GM06990 (cell line): ENCODE measurements at regions not wholly inside any gene's neighbourhood (a gene's known extent, or its start where the extent isn't known, plus 50 kb on each side); places are given as distances from the start of the nearest gene placed in this dataset.

ENCODE experiments used
- DNase-seq: peaks from one replicate; pipeline ENCODE4 v3.0.0-alpha.2; 2011; ENCODE audit not compliant: insufficient read length; ENCODE audit errors: extremely low read depth
- H3K27me3 ChIP-seq: replicated peaks from 2 replicates; pipeline ENCODE4 v1.6.0; 2011; ENCODE audit warnings: low read length; ENCODE audit not compliant: control insufficient read depth, insufficient read depth
- H3K36me3 ChIP-seq: 2 replicates; pipeline ENCODE4 v1.5.1; 2011; ENCODE audit warnings: low read length; ENCODE audit not compliant: control insufficient read depth, insufficient read depth
- H3K4me3 ChIP-seq: replicated peaks from 2 replicates; pipeline ENCODE4 v1.5.1; 2011; ENCODE audit warnings: low read depth, mild to moderate bottlenecking, control low read depth, low read length
- TF ChIP-seq, protein P1 (sequence below): IDR thresholded peaks from 2 replicates; pipeline ENCODE4 v1.5.1; 2011; ENCODE audit warnings: low read length, control low read depth, mild to moderate bottlenecking, inconsistent platforms; ENCODE audit not compliant: insufficient read depth, poor library complexity, severe bottlenecking

DNA sequence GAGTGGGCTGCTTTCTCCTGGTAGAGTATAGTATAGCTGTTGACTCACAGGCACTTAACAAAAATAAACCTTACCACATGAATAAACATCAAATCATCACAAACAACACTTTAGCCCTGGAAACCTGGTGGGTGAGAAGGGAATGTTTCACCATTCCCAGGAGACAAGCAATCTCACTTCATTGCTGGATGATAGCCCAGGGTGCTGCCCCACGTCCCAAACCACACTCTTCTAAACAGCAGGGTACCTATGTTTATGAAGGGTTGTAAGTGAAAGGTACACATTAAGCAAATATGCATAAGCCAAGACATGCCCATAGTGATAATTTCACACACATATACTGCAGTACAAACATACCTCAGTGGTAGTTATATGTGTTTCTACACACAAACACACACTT is 276.2 kb downstream of the FGFR2 start:
- Histone ChIP-seq H3K36me3 (no peaks in the 10 kb centered on the region), H3K27me3 (no peaks in the 10 kb centered on the region), H3K4me3 (no peak overlapping the region)
- TF ChIP-seq, protein P1, sequence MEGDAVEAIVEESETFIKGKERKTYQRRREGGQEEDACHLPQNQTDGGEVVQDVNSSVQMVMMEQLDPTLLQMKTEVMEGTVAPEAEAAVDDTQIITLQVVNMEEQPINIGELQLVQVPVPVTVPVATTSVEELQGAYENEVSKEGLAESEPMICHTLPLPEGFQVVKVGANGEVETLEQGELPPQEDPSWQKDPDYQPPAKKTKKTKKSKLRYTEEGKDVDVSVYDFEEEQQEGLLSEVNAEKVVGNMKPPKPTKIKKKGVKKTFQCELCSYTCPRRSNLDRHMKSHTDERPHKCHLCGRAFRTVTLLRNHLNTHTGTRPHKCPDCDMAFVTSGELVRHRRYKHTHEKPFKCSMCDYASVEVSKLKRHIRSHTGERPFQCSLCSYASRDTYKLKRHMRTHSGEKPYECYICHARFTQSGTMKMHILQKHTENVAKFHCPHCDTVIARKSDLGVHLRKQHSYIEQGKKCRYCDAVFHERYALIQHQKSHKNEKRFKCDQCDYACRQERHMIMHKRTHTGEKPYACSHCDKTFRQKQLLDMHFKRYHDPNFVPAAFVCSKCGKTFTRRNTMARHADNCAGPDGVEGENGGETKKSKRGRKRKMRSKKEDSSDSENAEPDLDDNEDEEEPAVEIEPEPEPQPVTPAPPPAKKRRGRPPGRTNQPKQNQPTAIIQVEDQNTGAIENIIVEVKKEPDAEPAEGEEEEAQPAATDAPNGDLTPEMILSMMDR: no peak
- no peak for DNase-seq

DNA sequence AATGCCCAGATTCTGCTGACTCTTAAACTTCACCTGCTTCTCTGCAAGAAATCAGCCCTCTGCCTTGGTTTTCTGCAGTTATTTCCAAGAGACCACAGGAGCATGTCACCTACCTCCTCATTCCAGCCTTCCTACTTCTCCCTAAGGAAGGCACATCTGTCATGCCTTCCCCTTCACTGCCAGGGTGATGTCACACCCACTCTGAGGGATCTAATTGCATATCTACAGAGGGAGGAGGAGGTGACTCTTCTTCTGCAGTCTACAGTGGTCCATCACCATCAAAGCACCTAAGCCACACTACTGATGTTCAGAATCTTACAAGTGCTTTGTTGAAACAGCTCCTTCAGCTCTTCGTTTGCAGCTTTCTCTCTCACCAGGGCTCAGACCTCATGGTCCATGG is 275.5 kb downstream of the FGFR2 start:
- Histone ChIP-seq H3K4me3 (no peak overlapping the region), H3K27me3 (no peaks in the 10 kb centered on the region), H3K36me3 (no peaks in the 10 kb centered on the region)
- TF ChIP-seq, protein P1: no peak
- no peak for DNase-seq

DNA sequence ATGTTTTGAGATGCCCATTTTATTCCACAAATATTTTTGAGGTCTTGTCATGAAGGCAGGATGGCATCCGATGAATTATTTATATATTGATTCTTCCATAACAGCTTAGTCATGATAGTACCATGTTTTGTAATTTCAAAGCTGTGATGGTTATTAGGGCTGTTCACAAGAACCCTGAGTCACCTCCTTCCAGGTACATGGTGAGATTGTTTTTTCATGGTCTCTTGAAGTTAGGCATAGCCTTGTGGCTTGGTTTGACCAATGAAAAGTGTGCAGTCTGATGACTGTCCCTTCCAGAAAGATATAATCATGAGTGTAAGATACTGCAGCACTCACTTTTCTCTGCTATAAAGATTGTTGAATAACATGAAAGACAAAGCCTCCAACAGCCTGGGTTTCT is 274.8 kb downstream of the FGFR2 start:
- Histone ChIP-seq H3K27me3 (no peaks in the 10 kb centered on the region), H3K4me3 (no peak overlapping the region), H3K36me3 (no peaks in the 10 kb centered on the region)
- TF ChIP-seq, protein P1: no peak
- no peak for DNase-seq

DNA sequence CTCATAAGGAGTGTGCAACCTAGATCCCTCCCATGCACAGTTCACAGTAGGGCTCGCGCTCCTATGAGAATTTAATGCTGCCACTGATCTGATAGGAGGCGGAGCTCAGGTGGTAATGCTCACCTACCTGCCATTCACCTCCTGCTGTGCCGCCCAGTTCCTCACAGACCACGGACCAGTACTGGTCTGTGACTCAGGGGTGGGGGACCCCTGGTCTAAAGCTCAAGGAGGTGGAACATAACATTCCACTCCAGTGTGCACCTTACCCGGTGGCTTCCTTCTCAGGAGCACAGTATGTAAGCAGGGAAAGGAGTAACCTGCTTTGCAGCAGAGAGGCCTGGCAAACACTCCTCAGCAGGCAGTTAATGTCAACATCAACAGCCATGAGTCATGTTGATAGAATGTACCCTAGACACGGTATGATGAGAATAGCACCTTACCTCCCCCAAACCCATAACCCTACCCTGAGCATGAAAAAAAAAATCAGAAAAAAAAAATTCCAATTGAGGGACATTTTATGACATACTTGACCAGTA is 273.5 kb downstream of the FGFR2 start:
- TF ChIP-seq, protein P1: no peak
- DNase-seq: no peak
- Histone ChIP-seq H3K27me3 (no peaks in the 10 kb centered on the region), H3K36me3 (no peaks in the 10 kb centered on the region), H3K4me3 (no peak overlapping the region)

DNA sequence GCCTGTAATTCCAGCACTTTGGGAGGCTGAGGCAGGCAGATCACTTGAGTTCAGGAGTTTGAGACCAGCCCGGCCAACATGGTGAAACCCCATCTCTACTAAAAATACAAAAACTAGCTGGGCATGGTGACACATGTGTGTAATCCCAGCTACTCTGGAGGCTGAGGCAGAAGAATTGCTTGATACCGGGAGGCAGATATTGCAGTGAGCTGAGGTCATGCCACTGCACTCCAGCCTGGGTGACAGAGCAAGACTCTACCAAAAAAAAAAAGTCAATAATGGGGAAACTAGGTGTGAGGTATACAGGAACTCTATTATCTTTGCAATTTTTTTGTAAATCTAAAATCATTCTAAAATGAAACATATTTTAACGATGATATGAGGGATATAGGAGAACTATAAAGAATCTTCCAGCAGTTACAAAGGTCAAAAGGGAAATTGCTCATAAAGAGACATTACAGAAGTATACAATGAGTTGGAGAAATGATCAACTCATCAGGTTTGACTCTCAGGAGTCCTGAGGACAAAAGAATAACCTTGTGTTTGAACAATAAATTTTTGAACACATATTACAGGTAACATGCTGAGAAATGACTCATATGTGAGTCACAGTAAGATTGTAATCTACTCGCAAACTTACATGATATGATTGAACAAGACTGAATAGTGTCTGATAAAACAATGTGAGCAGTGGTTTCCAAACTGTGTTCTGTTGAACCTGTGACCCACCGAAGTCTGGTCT is 272.6 kb downstream of the FGFR2 start:
- Histone ChIP-seq H3K27me3 (no peaks in the 10 kb centered on the region), H3K4me3 (no peak overlapping the region), H3K36me3 (no peaks in the 10 kb centered on the region)
- TF ChIP-seq, protein P1: no peak
- no peak for DNase-seq
